ENCODE measurements at regions not wholly inside any gene's neighbourhood (a gene's known extent, or its start where the extent isn't known, plus 50 kb on each side); places are given as distances from the start of the nearest gene placed in this dataset.
"Not testable (repeated sequence)": the region's sequence is repeated elsewhere in the genome, so short reads cannot be mapped to it uniquely, and the experiment has no call there.

DNA sequence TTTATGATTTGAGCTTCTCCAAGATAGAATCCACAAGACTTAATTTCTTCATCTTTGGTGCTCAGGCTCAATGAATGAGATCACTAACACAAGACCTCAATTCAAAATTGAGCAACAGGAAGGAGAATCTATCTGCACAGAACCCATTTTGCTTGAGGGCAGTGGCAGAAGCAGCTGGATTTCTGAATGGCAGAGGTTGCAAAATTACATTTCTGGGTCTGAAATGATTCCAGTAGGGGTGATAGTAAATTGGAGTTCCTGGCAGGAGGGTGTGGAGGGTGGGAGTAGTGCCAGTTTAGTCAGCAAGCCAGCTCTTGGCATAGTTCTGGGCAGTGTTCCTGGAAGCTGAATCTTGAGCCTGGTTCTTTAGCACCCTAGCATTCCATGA, 281.1 kb downstream of the SLC7A11 start:
- Histone ChIP-seq H3K9me3 (ENCODE audit: control insufficient read depth in 1 of 2, low read length in 2 of 2) (no peaks in the 10 kb centered on the region), H3K27ac (ENCODE audit: low read depth, low read length) (no peak overlapping the region), H3K4me3 (ENCODE audit: low read depth in 1 of 2, low read length in 2 of 2) (no peak overlapping the region), H3K27me3 (ENCODE audit: control insufficient read depth in 1 of 2, insufficient read depth in 2 of 2, low read length in 2 of 2) (no peaks in the 10 kb centered on the region), H3K9ac (ENCODE audit: low read depth in 1 of 2, low read length in 2 of 2) (no peak overlapping the region), H3K36me3 (ENCODE audit: control insufficient read depth in 1 of 2, insufficient read depth in 2 of 2, low read length in 2 of 2) (no peaks in the 10 kb centered on the region), H3K4me1 (ENCODE audit: control insufficient read depth in 1 of 2, insufficient read depth in 2 of 2, low read length in 2 of 2) (no peaks in the 10 kb centered on the region)

DNA sequence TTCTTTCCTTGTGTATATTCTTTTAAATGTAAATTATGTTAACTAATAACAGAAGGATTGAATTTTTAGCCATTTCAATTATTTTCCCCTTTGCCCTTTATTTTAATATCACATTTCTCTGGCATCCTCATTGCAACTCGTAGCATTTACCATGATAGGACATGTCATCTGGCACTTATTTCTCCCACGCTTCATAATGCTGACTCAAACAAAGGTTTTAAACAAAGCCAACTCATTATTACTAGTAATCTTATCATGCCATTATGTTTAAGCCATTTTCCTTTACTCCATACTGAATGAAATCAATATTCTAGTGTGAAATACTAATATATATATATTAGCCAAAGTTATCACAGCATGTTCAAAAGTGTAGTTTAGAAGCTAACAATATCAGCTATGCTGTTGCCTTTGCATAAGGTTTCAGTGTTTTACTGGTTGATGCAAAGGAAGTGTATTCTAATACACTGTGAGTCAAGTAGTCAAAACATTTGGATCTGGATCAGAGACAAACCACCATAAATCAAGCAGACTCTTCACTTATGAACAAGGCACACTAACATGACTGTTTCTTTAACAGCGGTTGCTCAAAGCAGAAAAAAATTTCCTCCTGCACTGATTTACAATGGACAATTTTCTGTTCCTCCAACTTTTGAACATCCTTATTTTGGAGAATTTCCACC, 281.6 kb downstream of the SLC7A11 start:
- Histone ChIP-seq H3K36me3 (ENCODE audit: control insufficient read depth in 1 of 2, insufficient read depth in 2 of 2, low read length in 2 of 2) (no peaks in the 10 kb centered on the region), H3K9ac (ENCODE audit: low read depth in 1 of 2, low read length in 2 of 2) (no peak overlapping the region), H3K9me3 (ENCODE audit: control insufficient read depth in 1 of 2, low read length in 2 of 2) (no peaks in the 10 kb centered on the region), H3K4me3 (ENCODE audit: low read depth in 1 of 2, low read length in 2 of 2) (no peak overlapping the region), H3K4me1 (ENCODE audit: control insufficient read depth in 1 of 2, insufficient read depth in 2 of 2, low read length in 2 of 2) (no peaks in the 10 kb centered on the region), H3K27me3 (ENCODE audit: control insufficient read depth in 1 of 2, insufficient read depth in 2 of 2, low read length in 2 of 2) (no peaks in the 10 kb centered on the region), H3K27ac (ENCODE audit: low read depth, low read length) (no peak overlapping the region)

DNA sequence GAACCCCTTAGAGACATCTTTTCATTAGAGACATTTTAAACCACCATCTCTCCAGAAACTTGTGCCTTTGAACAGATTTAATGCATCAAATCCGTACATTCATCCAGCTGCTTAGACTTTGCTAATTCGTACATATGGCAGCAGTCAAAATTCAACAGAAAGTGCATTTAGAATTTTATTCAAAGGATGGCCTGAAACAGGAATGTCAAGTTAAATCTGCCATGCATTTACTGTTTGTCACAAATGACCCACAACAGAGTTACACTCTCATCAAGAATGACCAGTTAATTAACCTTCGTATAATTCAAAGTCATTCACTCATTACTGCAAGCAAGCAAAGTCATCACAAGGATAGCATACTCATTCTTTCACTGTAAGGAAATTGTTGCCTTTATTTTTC, 284.3 kb downstream of the SLC7A11 start:
- H3K4me1 ChIP-seq (ENCODE audit: control insufficient read depth in 1 of 2, insufficient read depth in 2 of 2, low read length in 2 of 2) = no peaks in the 10 kb centered on the region
- H3K9me3 ChIP-seq (ENCODE audit: control insufficient read depth in 1 of 2, low read length in 2 of 2) = no peaks in the 10 kb centered on the region
- H3K27me3 ChIP-seq (ENCODE audit: control insufficient read depth in 1 of 2, insufficient read depth in 2 of 2, low read length in 2 of 2) = no peaks in the 10 kb centered on the region
- H3K36me3 ChIP-seq (ENCODE audit: control insufficient read depth in 1 of 2, insufficient read depth in 2 of 2, low read length in 2 of 2) = no peaks in the 10 kb centered on the region
- H3K27ac ChIP-seq (ENCODE audit: low read depth, low read length) = no peak overlapping the region
- H3K9ac ChIP-seq (ENCODE audit: low read depth in 1 of 2, low read length in 2 of 2) = no peak overlapping the region
- no peak overlapping the region for H3K4me3 ChIP-seq (ENCODE audit: low read depth in 1 of 2, low read length in 2 of 2)

DNA sequence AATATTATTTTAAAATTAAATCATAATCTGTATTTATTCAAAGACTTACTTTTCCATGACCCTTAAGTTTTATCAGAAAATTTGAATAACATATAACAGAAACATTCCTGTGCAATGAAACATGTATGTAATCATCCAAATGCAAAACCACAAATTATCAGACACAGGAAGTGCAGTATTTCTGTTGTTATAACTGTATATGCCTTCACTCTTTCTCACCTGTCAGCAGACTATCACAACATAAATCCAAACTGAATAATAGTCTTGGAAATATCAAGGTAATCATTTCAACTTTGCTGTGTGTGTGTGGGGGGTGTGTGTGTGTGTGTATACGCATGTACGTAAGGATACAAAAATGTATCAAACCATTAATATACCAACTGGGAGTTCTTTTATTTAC, 285.9 kb downstream of the SLC7A11 start:
- Histone ChIP-seq H3K4me3 (ENCODE audit: low read depth in 1 of 2, low read length in 2 of 2) (no peak overlapping the region), H3K9ac (ENCODE audit: low read depth in 1 of 2, low read length in 2 of 2) (no peak overlapping the region), H3K27ac (ENCODE audit: low read depth, low read length) (no peak overlapping the region)

DNA sequence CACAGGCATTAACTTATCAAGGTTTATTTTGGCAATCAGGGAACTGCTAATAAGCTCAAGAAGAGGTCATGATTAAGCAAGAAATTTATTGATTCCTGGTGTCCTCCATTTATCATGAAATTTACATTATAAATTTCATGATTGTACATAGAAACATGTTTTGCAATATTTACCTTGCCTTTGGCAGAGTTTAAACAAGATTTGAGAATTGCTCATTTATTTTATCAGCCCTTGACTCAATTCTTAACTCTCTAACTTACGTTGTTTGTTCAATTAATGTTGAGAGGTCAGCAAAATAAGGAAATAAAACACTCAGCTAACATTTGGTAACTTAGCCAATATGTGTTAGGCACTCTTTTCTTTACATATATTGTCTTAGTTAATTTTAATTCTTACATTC, 286.6 kb downstream of the SLC7A11 start:
- Histone ChIP-seq H3K9me3 (ENCODE audit: control insufficient read depth in 1 of 2, low read length in 2 of 2) (no peaks in the 10 kb centered on the region), H3K27me3 (ENCODE audit: control insufficient read depth in 1 of 2, insufficient read depth in 2 of 2, low read length in 2 of 2) (no peaks in the 10 kb centered on the region), H3K4me1 (ENCODE audit: control insufficient read depth in 1 of 2, insufficient read depth in 2 of 2, low read length in 2 of 2) (no peaks in the 10 kb centered on the region), H3K27ac (ENCODE audit: low read depth, low read length) (no peak overlapping the region), H3K9ac (ENCODE audit: low read depth in 1 of 2, low read length in 2 of 2) (no peak overlapping the region), H3K36me3 (ENCODE audit: control insufficient read depth in 1 of 2, insufficient read depth in 2 of 2, low read length in 2 of 2) (no peaks in the 10 kb centered on the region), H3K4me3 (ENCODE audit: low read depth in 1 of 2, low read length in 2 of 2) (no peak overlapping the region)

More for the DNA sequence above, 285.9 kb downstream of the SLC7A11 start:
- no peaks in the 10 kb centered on the region for H3K27me3 ChIP-seq (ENCODE audit: control insufficient read depth in 1 of 2, insufficient read depth in 2 of 2, low read length in 2 of 2)
- no peaks in the 10 kb centered on the region for H3K9me3 ChIP-seq (ENCODE audit: control insufficient read depth in 1 of 2, low read length in 2 of 2)
- no peaks in the 10 kb centered on the region for H3K4me1 ChIP-seq (ENCODE audit: control insufficient read depth in 1 of 2, insufficient read depth in 2 of 2, low read length in 2 of 2)
- no peaks in the 10 kb centered on the region for H3K36me3 ChIP-seq (ENCODE audit: control insufficient read depth in 1 of 2, insufficient read depth in 2 of 2, low read length in 2 of 2)

DNA sequence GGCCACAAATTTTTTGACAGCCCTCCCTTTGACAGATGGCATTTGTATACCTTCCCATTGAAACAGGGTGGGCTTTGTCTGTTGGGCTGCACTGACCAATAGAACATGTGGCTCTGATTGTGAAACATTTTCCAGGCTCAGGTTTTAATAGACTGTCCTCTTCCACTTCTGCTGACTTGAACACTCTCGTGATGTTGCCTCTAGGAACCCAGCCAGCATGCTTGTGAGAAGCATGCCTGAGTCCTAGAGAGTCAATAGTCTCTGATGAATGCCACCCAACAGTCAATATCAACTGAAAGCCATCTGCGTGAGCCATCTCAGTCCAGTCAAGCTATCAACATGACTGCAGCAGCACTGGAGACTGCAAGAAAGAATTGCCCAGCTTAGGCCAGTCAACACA, 290.0 kb downstream of the SLC7A11 start:
- no peaks in the 10 kb centered on the region for H3K36me3 ChIP-seq (ENCODE audit: control insufficient read depth in 1 of 2, insufficient read depth in 2 of 2, low read length in 2 of 2)
- no peak overlapping the region for H3K27ac ChIP-seq (ENCODE audit: low read depth, low read length)
- no peaks in the 10 kb centered on the region for H3K4me1 ChIP-seq (ENCODE audit: control insufficient read depth in 1 of 2, insufficient read depth in 2 of 2, low read length in 2 of 2)
- no peak overlapping the region for H3K9ac ChIP-seq (ENCODE audit: low read depth in 1 of 2, low read length in 2 of 2)
- no peaks in the 10 kb centered on the region for H3K9me3 ChIP-seq (ENCODE audit: control insufficient read depth in 1 of 2, low read length in 2 of 2)
- H3K4me3 ChIP-seq (ENCODE audit: low read depth in 1 of 2, low read length in 2 of 2) = no peak overlapping the region
- H3K27me3 ChIP-seq (ENCODE audit: control insufficient read depth in 1 of 2, insufficient read depth in 2 of 2, low read length in 2 of 2) = no peaks in the 10 kb centered on the region

DNA sequence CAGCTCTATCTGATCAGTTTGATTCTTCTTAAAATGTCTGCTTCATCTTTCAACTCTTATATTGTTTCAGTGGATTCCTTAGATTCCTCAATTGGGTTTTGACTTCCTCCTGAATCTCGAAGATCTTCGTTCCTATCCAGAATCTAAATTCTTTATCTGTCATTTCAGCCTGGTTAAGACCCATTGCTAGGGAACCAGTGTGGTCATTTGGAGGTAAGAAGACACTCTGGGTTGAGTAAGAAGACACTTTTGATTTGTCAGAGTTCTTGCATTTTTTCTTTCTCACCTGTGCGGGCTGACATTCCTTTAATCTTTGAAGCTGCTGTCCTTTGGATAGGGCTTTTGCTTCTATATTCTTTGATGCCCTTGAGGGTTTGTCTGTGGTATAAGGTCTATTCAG, 291.9 kb downstream of the SLC7A11 start:
- no peak overlapping the region for H3K4me3 ChIP-seq (ENCODE audit: low read depth in 1 of 2, low read length in 2 of 2)
- no peaks in the 10 kb centered on the region for H3K36me3 ChIP-seq (ENCODE audit: control insufficient read depth in 1 of 2, insufficient read depth in 2 of 2, low read length in 2 of 2)
- H3K9me3 ChIP-seq (ENCODE audit: control insufficient read depth in 1 of 2, low read length in 2 of 2) = no peaks in the 10 kb centered on the region
- H3K4me1 ChIP-seq (ENCODE audit: control insufficient read depth in 1 of 2, insufficient read depth in 2 of 2, low read length in 2 of 2) = no peaks in the 10 kb centered on the region
- H3K27me3 ChIP-seq (ENCODE audit: control insufficient read depth in 1 of 2, insufficient read depth in 2 of 2, low read length in 2 of 2) = no peaks in the 10 kb centered on the region
- H3K9ac ChIP-seq (ENCODE audit: low read depth in 1 of 2, low read length in 2 of 2) = no peak overlapping the region
- no peak overlapping the region for H3K27ac ChIP-seq (ENCODE audit: low read depth, low read length)

DNA sequence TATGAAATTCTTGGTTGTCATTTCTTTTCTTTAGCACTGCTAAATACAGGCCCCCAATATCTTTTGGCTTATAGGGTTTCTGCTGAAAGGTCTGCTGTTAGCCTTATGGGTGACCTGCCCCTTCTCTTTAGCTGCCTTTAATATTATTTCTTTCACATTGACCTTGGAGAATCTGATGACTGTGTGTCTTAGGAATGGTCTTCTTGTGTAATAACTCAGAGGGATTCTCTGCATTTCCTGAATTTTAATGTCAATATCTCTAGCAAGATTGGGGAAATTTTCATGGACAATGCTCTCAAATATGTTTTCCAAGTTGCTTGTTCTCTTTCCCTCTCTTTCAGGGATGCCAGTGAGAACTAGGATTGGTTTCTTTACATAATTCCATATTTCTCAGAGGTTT, 292.4 kb downstream of the SLC7A11 start:
- no peak overlapping the region for H3K27ac ChIP-seq (ENCODE audit: low read depth, low read length)
- no peaks in the 10 kb centered on the region for H3K36me3 ChIP-seq (ENCODE audit: control insufficient read depth in 1 of 2, insufficient read depth in 2 of 2, low read length in 2 of 2)
- H3K9me3 ChIP-seq (ENCODE audit: control insufficient read depth in 1 of 2, low read length in 2 of 2) = no peaks in the 10 kb centered on the region
- H3K9ac ChIP-seq (ENCODE audit: low read depth in 1 of 2, low read length in 2 of 2) = no peak overlapping the region
- H3K4me3 ChIP-seq (ENCODE audit: low read depth in 1 of 2, low read length in 2 of 2) = no peak overlapping the region
- no peaks in the 10 kb centered on the region for H3K27me3 ChIP-seq (ENCODE audit: control insufficient read depth in 1 of 2, insufficient read depth in 2 of 2, low read length in 2 of 2)
- no peaks in the 10 kb centered on the region for H3K4me1 ChIP-seq (ENCODE audit: control insufficient read depth in 1 of 2, insufficient read depth in 2 of 2, low read length in 2 of 2)

DNA sequence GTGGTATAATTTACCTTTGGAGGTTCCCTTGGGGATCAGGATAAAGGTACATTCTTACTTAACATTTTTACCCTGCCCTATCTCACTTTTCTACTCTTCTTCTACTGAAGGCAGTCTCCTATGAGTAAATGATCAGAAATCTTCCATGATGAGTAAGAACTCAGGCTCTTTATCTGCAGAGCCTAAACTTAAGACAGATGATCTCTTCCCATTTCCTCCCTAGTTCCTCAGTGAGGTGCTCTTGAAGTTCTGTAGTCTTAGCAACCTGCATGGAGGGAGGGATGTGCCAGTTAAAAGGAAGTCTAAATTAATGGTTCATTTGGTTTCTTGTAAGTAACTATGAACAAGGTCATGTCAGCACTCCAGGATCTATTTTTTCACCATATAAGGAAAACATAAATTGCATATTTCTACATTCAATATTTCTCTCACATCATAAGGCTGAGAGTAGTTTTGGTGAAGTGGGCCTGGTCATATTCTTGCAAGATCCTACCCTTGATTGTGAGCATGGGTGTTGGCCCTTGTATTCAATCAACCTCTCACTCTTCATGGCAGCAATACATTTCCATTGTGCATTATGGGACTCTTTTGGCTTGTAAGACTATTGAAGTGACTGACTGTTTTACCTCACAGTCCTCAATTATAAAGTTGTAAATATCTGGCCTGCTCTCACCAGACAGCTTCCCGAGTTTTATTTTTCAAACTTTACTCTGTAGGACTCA, 295.5 kb downstream of the SLC7A11 start:
- H3K27ac ChIP-seq (ENCODE audit: low read depth, low read length) = no peak overlapping the region
- H3K4me3 ChIP-seq (ENCODE audit: low read depth in 1 of 2, low read length in 2 of 2) = no peak overlapping the region
- no peaks in the 10 kb centered on the region for H3K27me3 ChIP-seq (ENCODE audit: control insufficient read depth in 1 of 2, insufficient read depth in 2 of 2, low read length in 2 of 2)
- H3K9ac ChIP-seq (ENCODE audit: low read depth in 1 of 2, low read length in 2 of 2) = no peak overlapping the region
- no peaks in the 10 kb centered on the region for H3K4me1 ChIP-seq (ENCODE audit: control insufficient read depth in 1 of 2, insufficient read depth in 2 of 2, low read length in 2 of 2)
- no peaks in the 10 kb centered on the region for H3K9me3 ChIP-seq (ENCODE audit: control insufficient read depth in 1 of 2, low read length in 2 of 2)
- no peaks in the 10 kb centered on the region for H3K36me3 ChIP-seq (ENCODE audit: control insufficient read depth in 1 of 2, insufficient read depth in 2 of 2, low read length in 2 of 2)

DNA sequence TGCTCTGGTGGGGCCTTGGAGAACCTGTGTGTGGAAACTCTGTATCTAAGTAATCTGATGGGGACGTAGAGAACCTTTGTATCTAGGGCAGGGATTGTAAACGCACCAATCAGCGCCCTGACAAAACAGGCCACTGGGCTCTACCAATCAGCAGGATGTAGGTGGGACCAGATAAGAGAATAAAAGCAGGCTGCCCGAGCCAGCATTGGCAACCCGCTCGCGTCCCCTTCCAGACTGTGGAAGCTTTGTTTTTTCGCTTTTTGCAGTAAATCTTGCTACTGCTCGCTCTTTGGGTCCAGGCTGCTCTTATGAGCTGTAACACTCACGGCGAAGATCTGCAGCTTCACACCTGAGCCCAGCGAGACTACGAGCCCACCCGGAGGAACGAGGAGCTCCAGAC, 299.3 kb downstream of the SLC7A11 start:
- H3K9ac ChIP-seq (ENCODE audit: low read depth in 1 of 2, low read length in 2 of 2); H3K9me3 ChIP-seq (ENCODE audit: control insufficient read depth in 1 of 2, low read length in 2 of 2); H3K4me3 ChIP-seq (ENCODE audit: low read depth in 1 of 2, low read length in 2 of 2); H3K27ac ChIP-seq (ENCODE audit: low read depth, low read length); H3K27me3 ChIP-seq (ENCODE audit: control insufficient read depth in 1 of 2, insufficient read depth in 2 of 2, low read length in 2 of 2); H3K4me1 ChIP-seq (ENCODE audit: control insufficient read depth in 1 of 2, insufficient read depth in 2 of 2, low read length in 2 of 2); H3K36me3 ChIP-seq (ENCODE audit: control insufficient read depth in 1 of 2, insufficient read depth in 2 of 2, low read length in 2 of 2): not testable (repeated sequence)

Data from duodenal mucosa (tissue), 2 donors.